NCI-H1436 treated with DMSO at 0.1 percent for 48 hours (cell line): ENCODE measurements at regions not wholly inside any gene's neighbourhood (a gene's known extent, or its start where the extent isn't known, plus 50 kb on each side); places are given as distances from the start of the nearest gene placed in this dataset.

Experiments used
- DNase-seq: peaks from one replicate; lab custom pipeline; 2025; lab: John Stamatoyannopoulos, UW

DNA sequence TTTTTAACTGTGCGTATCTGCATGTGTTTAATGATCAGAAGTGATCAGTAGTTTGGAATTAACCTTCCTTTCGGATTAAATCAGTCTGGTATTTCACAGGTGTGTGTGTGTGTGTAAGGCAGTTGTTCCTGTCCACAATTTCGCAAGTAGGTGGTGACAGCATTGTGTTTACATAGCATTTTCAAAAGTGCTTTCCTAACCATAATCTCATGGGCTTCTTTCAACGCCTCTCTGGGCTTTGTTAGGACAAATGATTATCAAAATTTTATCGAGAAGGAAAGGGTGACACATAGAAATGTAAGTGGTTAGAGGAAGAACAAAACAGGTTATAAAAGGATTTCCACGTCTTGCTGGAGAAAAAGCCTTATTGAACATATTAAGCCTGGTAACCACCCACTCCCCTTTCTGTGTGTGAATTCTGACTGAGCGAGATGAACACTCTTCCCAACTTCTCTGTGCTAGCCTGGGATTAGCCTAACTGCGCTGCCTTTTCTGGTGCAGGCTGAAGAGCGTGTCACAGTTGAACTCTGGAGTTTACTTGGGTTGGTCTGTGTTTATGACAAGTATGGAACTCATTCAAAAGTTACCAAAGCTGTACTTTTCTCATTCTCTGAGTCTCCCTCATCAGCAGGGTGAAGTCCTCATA, 292.3 kb upstream of the PITRM1 start:
- no peak for DNase-seq

GRCh38 chr10:3460420-3461128, 288.0 kb upstream of the PITRM1 start:
- peak; percentile 35 for DNase-seq

DNA sequence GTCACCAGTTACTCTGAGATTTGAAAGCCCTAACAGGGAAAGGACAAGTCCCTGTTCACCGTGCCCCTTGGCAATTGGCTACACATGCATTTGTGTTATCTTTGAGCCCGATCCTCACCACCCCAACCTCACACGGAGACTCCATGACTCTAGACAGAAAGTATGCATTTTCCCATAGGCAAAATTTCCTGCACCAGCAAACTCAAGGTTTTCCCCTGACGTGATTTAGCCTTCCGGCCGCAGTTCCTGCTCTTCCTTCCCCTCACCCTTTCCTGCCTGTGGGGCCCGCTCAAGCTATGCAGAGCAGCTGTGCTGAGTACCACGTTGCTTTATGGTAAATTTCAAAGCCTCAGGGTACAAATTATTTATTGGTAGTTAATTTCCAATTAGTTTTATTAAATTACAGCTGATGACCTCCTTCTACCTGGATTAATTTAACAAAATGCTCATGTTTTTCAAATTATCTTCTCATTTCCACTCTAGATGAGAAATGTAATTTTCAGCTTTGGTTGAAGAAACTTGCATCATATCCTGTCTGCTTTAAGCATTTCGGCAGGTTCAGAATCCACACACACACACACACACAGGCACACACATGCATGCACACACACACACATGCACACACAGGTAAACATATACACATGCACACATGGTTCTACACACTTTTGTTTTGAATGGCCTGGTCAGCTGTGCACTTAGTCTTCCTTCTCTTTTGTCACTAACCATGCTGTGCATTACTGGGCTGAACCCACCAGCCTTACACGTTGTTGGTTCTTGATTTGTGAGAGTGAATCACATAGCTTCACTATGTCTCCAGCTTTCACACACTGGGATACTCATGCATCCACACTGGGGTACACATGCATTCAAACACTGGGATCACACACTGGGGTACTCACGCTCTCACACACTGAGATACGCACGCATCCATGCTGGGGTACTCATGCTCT, 283.1 kb upstream of the PITRM1 start:
- no peak for DNase-seq

DNA sequence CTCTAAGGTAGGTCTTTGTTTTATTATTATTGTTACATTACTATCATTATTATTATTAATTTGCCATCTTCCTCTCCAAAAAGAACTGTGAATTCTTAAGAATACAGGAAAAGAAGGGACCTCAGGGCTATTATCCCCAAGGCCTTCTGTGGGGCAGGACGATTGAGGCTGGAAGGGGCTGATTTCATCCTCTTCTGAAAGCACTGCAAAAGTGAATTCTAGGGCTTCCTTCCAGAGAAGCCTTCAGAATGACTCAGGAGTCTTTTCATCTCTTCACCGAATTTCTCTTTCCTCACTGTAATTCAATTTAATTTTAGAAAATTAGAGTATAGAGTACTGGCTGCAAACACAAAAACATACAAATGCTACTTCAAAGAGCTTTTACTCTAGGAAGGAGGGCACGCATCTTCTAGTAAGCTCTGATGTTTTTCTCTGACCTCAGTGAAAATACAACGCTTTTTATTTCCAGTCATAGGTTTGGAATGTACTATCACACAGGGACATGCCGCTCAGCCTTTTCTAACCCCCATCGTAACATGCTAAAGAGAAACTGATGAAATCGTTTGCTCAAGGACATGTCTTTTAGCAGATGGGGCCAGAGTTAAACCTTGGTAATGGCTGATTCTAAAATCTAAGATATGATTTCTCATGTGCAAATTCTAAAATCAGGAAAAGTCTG, 280.2 kb upstream of the PITRM1 start:
- no peak for DNase-seq

DNA sequence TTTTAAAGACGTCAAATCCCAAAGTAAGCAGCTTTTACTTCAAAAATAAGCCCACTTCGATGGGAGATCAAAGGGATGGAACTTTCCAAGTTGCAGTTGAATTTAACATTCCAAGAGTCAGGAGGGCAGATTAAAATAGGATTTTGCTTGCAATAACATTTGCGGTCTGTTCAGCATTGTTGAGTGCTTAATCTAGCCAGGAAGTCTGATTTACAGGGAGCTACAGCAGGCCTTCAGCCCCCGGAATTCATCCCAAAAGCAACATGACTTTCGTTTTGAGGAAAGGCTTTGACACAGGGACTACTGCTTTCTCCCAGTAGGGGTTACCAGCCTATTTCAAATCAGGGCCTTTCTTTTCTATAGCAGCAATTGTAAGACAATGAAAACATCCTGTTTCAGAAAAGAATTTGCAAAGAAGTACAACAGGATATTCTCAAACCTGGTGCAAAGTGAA, 279.6 kb upstream of the PITRM1 start:
- DNase-seq, result no peak

- DNase-seq, result no peak
Observed at GRCh38 chr10:3451516-3452172, 279.1 kb upstream of the PITRM1 start.

GRCh38 chr10:3446221-3446620, 273.6 kb upstream of the PITRM1 start:
- no peak for DNase-seq

DNA sequence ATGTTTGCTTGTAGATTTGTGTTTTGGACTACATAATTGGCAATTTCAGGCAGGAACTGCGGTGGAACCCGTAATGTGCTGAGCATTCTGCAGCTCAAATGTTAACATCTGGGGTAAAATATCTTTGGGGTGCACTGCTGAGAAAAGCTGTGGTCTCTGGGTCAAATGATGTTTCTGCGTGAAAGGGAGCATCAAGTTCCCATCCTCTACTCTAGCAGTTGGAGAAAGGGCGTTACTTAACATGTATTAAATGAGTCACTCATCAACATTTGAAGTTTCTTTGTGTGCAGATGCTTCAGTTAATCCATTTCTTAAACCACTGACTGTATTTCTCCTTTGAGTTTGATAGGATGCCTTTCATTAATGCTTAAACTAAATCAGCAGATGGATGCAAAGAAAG, 273.1 kb upstream of the PITRM1 start:
- no peak for DNase-seq

- DNase-seq, result no peak
Observed at GRCh38 chr10:3442451-3442990, 269.9 kb upstream of the PITRM1 start.

GRCh38 chr10:3439183-3439582, 266.6 kb upstream of the PITRM1 start:
- no peak for DNase-seq

GRCh38 chr10:3438606-3439005, 266.0 kb upstream of the PITRM1 start:
- no peak for DNase-seq

DNA sequence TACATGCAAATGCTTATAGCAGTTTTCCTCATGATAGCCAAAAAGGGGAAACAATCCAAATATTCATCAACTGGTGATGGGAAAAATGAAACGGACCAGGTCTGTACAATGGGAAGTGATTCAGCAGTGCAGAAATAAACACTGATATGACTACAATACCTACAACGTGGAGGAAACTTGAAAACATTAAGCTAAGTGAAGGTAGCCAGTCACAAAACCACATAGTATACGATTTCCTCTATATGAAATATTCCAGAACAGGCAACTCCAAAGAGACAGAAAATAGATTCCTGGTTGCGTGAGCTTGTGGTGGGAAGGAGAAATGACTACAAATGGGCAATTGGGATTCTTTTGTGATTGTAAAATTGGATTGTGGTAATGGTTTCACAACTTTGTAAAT, 263.1 kb upstream of the PITRM1 start:
- no peak for DNase-seq

- no peak for DNase-seq
Observed at GRCh38 chr10:3433988-3434387, 261.4 kb upstream of the PITRM1 start.

DNA sequence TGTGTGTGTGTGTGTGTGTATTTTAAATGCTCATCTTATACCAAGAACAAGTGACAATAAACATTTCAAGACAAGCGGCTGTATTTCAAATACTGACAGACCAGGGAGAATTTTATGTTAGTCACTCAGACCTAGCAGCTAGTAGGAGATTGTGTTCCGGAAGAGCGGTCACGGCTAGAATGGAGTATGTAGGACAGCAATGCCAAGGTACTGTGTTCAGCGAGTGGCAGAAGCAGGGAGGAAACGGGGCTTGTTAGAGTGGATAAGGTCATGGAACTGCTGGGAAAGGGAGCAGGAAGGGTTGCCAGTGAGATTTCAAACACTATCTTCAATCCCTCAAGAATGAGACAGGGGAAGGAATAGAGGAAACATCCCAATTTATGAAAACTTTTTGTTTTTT, 260.5 kb upstream of the PITRM1 start:
- DNase-seq, result no peak

DNA sequence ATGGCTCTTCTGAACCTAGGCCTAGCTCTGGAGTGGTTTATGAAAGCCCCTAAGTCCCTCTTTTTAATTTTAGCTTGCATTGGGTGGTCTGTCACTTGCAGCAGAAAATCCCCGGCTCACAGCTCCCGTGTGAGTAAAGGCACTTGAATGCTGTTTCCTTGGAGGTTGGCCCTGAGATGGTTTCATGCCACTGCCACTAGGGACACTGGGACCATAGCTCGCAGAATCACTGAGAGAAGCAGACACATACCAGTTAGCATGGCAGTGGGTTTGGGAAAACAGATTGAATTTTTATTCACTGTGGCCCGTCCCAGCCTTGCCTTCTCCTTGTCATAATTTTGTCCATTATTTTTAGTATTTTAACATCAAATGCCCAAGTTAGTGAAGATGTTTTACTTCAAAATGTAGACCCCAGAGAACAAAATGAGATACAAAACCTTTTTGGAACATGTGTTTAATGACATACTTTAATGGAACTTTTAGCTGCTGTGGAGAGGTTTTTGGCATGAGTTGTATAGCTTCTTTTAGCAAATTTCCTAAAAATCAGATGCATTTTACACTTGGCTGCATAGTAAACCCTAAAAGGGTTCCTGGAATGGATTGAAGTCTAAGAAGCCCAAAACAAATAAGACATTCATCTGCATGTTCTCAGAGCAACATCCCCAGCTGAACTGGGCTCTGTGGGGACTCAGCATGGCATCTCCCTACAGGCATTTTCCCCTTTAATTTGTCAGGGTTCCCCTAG, 259.7 kb upstream of the PITRM1 start:
- no peak for DNase-seq

DNA sequence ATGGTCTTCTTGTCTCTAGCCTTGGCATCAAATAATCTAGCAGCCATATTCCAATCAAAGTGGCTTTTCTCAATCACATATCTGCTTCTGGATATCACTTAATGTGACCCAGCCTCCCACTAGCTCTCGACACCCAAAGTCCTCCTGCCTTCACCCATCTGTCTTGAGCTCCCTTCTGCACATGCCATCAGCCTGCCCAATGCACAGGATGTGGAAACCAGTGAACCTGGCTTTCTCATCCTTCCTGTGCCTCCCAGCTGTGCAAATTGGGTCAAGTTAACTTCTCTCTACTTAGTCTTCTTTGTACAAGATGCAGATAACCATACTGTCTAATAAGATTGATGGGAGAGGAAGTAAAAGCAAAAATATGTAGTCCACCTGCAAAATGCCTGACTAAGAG, 257.9 kb upstream of the PITRM1 start:
- DNase-seq, result no peak

DNA sequence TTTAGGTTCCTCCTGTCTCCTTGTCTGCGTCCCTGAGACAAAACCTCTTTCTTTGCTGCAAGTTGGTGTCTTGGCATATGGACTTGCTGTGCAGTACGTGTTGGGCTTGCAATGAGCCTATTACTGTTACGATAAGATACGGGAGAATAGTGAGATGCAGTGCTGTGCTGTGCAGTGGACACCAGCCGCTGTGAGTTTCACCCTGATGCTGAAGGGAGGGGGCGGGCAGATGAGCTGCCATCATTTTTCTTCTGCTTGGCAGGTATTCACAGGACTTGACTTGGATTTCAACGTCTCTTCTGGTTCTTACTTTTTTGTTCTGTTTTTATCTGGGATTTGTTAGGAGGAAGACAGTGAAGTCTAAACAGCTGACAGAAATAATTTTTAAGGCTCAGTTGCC, 257.1 kb upstream of the PITRM1 start:
- no peak for DNase-seq

GRCh38 chr10:3428826-3429225, 256.2 kb upstream of the PITRM1 start:
- no peak for DNase-seq

DNA sequence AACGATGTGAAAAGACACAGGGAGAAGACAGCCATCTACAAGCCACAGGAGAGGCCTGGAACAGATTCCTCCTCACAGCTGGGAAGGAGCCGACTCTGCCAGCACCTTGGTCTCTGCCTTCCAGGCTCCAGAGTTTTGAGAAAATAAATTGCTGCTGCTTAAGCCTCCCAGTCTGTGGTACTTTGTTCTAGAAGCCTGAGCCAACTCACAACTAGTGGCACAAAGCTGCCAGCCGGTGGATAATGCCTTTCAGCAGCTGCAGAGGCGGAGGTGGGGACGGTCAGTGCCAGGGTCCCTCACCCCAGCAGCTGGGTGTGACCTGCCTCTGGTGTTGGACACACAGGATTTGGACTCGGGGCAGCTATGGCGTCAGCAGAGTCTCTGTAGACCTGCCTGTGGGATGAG, 255.4 kb upstream of the PITRM1 start:
- DNase-seq, result no peak

- no peak for DNase-seq
Observed at GRCh38 chr10:3427347-3427746, 254.8 kb upstream of the PITRM1 start.
